GM19438 (cell line): ENCODE measurements at regions not wholly inside any gene's neighbourhood (a gene's known extent, or its start where the extent isn't known, plus 50 kb on each side); places are given as distances from the start of the nearest gene placed in this dataset.
"Not testable (repeated sequence)": the region's sequence is repeated elsewhere in the genome, so short reads cannot be mapped to it uniquely, and the experiment has no call there.

Source experiments
- ATAC-seq: cut with Tn5 transposase; IDR thresholded peaks from one replicate; pipeline ENCODE4 v1.9.1; 2021; ENCODE audit warnings: low read depth; ENCODE audit not compliant: unreplicated experiment

GRCh38 chr10:63675171-63675570, 154.0 kb downstream of the REEP3 start:
- no peak for ATAC-seq

GRCh38 chr10:63677001-63677400, 155.8 kb downstream of the REEP3 start:
- no peak for ATAC-seq

GRCh38 chr10:63680545-63680944, 159.3 kb downstream of the REEP3 start:
- not testable (repeated sequence) for ATAC-seq

GRCh38 chr10:63681993-63682697, 160.9 kb downstream of the REEP3 start:
- no peak for ATAC-seq

- not testable (repeated sequence) for ATAC-seq
These were observed 161.5 kb downstream of the REEP3 start for GRCh38 chr10:63682698-63683052.

- no peak for ATAC-seq
These were observed 162.0 kb downstream of the REEP3 start for GRCh38 chr10:63683223-63683622.

- no peak for ATAC-seq
These were observed 162.5 kb downstream of the REEP3 start for GRCh38 chr10:63683686-63684085.

- no peak for ATAC-seq
These were observed 163.2 kb downstream of the REEP3 start for GRCh38 chr10:63684257-63684936.

- no peak for ATAC-seq
These were observed 168.6 kb downstream of the REEP3 start for GRCh38 chr10:63689768-63690167.

GRCh38 chr10:63692220-63692896, 171.2 kb downstream of the REEP3 start:
- ATAC-seq: no peak

- ATAC-seq: not testable (repeated sequence)
These were observed 171.8 kb downstream of the REEP3 start for GRCh38 chr10:63693021-63693420.

- ATAC-seq: no peak
These were observed 175.0 kb downstream of the REEP3 start for GRCh38 chr10:63696205-63696604.

- ATAC-seq: peak; percentile 48
These were observed 177.0 kb downstream of the REEP3 start for GRCh38 chr10:63697956-63698786.

GRCh38 chr10:63698787-63699150, 177.6 kb downstream of the REEP3 start:
- no peak for ATAC-seq

- ATAC-seq: no peak
These were observed 178.8 kb downstream of the REEP3 start for GRCh38 chr10:63699785-63700613.

GRCh38 chr10:63700631-63701156, 179.5 kb downstream of the REEP3 start:
- ATAC-seq: no peak

GRCh38 chr10:63702092-63702491, 180.9 kb downstream of the REEP3 start:
- ATAC-seq: no peak

GRCh38 chr10:63703113-63703670, 182.0 kb downstream of the REEP3 start:
- no peak for ATAC-seq

- ATAC-seq: no peak
These were observed 182.6 kb downstream of the REEP3 start for GRCh38 chr10:63703740-63704345.
